LNCAP (cell line): ENCODE measurements at regions not wholly inside any gene's neighbourhood (a gene's known extent, or its start where the extent isn't known, plus 50 kb on each side); places are given as distances from the start of the nearest gene placed in this dataset.

ENCODE experiments used
- TF ChIP-seq, protein P1 (sequence below): fragments of 450-650 bp; IDR thresholded peaks from 2 replicates; pipeline ENCODE4 v1.5.1; 2017; ENCODE audit warnings: mild to moderate bottlenecking

DNA sequence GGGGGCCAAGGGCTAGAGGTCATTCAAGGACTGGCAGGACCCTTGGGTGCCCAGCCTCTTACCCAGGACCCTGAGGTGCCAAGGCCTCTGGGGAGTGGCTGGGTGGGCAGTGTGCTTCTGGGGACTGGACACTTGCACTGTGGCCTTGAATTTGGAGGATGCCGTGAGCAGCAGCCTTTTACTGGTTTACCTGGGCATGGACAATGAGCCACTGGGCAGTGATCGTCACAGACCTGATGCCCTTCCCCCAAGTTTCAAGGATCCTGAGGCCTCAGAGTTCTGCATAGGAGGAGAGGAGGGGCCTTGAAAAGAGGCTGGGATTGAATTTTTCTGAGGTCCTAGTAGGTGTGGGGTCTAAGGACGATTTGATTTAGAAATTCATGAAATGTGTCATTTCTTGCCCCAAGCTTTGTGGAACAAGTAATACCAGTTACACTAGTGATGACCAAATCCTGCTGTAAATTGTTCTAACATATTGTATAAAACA, 146.1 kb upstream of the TPM1 start:
- TF ChIP-seq, protein P1, sequence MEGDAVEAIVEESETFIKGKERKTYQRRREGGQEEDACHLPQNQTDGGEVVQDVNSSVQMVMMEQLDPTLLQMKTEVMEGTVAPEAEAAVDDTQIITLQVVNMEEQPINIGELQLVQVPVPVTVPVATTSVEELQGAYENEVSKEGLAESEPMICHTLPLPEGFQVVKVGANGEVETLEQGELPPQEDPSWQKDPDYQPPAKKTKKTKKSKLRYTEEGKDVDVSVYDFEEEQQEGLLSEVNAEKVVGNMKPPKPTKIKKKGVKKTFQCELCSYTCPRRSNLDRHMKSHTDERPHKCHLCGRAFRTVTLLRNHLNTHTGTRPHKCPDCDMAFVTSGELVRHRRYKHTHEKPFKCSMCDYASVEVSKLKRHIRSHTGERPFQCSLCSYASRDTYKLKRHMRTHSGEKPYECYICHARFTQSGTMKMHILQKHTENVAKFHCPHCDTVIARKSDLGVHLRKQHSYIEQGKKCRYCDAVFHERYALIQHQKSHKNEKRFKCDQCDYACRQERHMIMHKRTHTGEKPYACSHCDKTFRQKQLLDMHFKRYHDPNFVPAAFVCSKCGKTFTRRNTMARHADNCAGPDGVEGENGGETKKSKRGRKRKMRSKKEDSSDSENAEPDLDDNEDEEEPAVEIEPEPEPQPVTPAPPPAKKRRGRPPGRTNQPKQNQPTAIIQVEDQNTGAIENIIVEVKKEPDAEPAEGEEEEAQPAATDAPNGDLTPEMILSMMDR, result no peak

DNA sequence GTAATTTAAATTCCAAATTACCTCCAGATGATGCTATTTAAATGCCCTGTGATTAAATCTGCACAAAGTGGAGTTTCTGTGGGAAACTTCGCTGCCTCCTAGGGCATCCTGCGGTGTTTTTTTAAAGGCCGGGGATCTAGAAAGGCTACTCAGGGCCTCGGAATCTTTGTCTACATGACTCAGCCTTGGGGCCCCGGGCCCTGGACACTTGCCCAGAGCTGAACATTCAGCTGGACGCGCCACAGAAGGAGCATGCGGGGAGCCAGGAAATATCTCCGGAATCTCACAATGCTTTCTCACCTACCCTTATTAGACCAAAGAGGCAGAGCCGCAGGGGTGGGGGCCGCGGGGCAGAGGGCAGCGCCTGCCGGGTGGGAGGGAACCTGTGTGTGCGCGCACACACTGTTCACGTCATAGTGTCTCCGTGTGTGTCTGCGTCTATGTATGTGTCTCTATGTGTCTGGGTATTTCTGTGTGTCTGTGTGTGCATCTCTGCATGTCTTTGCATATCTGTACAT, 145.5 kb upstream of the TPM1 start:
- TF ChIP-seq, protein P1, result no peak

DNA sequence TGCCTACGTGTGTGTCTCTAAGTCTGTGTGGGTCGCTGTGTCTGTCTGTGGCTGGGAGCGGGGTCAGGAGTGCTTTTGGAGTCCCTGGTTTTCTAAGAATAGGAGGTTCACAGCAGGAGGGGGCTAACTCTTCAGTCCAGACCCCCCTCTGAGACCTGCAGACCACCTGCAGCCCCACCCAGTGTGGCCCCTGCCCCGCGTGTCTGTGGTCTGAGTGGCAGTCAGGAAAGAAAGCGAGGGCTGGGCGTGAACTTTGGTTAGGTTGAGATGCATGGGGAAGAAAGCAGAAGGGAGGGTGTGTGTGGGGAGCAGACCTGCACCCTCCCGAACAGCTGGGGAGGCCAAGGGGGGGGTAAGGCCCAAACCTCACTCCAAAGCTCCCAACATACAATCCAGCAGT, 144.9 kb upstream of the TPM1 start:
- TF ChIP-seq, protein P1, result no peak

DNA sequence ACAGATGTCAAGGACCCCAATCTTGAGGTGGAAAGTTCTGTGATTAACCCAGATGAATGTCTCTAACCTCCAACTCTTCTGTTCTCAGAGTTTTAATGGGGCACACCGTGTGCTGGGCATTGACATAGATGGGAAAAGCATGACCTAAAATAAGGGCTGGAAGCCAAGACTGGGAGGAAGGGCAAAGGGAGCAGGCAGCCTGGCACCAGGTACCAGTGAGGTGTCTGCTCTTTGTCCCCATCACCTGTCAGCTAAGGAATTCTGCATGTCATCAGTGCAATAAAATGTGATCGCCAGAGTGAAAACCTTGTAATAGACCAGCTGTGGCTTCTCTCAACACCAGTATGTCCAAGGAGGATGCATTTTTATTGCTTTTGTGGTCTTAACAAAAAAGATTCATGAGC, 143.5 kb upstream of the TPM1 start:
- TF ChIP-seq, protein P1, result no peak

DNA sequence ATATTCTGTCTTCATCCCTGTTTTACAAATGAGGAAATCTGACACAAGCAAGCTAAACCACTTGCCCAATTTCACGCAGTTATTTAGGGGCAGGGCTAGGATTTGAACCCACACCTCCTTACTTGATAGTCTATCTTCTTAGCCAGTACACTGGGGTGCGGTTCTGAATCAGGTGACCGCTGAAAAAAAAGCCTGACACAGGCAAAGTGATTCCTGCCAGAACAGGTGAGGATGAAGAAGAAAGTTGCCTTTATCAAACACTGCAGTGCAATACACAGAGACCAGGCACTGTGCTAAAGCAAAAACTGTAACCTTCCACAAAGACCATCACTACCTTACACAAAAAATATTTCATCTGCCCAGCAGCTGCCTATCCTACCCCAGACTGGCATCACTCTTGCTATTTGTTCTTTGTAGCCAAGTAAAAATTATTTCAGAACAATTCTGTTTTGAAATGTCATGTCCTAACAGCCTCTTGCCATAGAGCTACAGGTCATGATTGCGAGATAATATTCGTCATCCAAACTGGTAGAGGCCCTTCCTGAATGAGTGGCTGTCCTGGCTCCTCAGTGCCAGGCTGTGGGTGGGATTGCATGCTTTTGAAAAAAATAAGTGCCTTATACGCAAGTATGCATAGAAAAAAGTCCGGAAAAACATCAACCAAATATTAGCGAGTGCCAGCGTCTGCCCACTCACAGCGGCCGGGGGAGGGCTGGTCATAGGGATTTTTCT, 142.3 kb upstream of the TPM1 start:
- TF ChIP-seq, protein P1, result no peak

DNA sequence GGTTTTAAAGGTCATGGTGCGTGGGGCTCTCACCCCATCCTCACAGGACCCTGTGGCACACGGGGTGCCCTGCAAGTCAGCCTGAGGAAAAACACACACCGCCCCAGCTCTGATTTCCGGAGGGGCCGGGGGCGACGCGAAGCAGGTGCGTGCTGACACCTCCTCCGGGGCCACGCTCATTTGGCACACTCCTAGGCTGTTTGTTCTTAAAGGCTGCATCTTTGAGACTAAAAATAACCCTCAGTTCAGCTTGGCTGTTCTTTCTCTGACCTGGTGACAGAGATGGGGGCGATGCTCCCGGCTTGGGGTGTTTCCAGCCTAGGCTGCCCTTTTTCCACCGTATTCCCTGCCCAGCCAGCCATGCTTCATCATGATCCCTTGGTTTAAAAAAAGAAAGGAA, 141.5 kb upstream of the TPM1 start:
- TF ChIP-seq, protein P1, result no peak

DNA sequence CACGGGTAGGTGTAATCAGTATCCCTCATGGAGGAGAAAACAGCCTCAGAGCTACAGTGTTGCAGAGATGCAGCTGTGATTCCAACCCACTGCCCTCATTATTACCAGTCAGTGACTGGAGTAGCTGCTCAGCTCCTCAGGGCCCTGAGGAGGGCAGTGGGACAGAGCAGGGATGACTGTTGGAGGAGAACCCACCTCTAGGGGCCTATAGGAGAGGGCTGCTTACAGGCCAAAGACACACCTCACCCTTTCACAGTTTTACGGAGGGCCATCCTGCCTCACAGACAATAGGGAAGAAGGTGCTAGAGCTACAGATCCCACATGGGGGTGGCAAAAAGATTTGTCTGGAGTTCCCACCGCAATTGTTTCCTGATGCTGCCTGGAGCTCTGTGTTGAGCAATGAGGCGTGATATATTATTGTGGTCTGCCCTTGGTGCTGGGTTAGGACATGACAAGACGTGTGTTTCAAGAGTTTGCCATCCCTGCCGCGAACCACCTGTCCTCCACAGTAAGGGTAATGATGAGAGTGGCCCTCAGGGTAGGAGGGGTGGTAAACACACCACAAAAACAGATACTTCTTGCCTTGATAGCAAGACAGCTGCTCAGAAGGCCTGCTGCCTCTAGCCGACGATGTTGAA, 140.5 kb upstream of the TPM1 start:
- TF ChIP-seq, protein P1, result no peak
